K562 (cell line): ENCODE measurements at regions not wholly inside any gene's neighbourhood (a gene's known extent, or its start where the extent isn't known, plus 50 kb on each side); places are given as distances from the start of the nearest gene placed in this dataset.

Experiments used
- ARID4B ChIP-seq: sonication (generic); formaldehyde crosslinking; IDR thresholded peaks from 2 replicates; pipeline ENCODE4 v1.8.0; 2022; ENCODE audit warnings: mild to moderate bottlenecking, missing genetic modification reagents
- C11orf30 ChIP-seq: fragments of 450-650 bp; IDR thresholded peaks from 2 replicates; pipeline ENCODE4 v1.6.1; 2016; ENCODE audit warnings: low read depth, mild to moderate bottlenecking
- CREB5 ChIP-seq: fragments of 250-450 bp; sonication (Bioruptor Pico); IDR thresholded peaks from 2 replicates; pipeline ENCODE4 v1.5.0; 2020; ENCODE audit warnings: mild to moderate bottlenecking
- HBP1 ChIP-seq: fragments of 450-650 bp; formaldehyde crosslinking; IDR thresholded peaks from 2 replicates; pipeline ENCODE4 v1.4.0; 2022; ENCODE audit warnings: missing genetic modification characterization
- IRF9 ChIP-seq: fragments of 450-650 bp; IDR thresholded peaks from 2 replicates; pipeline ENCODE4 v1.6.1; 2016; ENCODE audit warnings: missing biosample characterization, missing genetic modification characterization
- NONO ChIP-seq, 2 experiments: fragments of 200-400 bp in 1 of 2; fragments of 450-650 bp in 1 of 2; formaldehyde crosslinking in 1 of 2; IDR thresholded peaks; 2 replicates each; pipeline ENCODE4 v1.6.1; 2017; ENCODE audit warnings: low read depth in 2 of 2, mild to moderate bottlenecking in 2 of 2, moderate library complexity in 2 of 2, low read length in 1 of 2
- TCF3 ChIP-seq: sonication (generic); formaldehyde crosslinking; IDR thresholded peaks from 2 replicates; pipeline ENCODE4 v1.4.0; 2020; ENCODE audit warnings: mild to moderate bottlenecking, missing genetic modification reagents
- XRCC5 ChIP-seq: fragments of 200-400 bp; formaldehyde crosslinking; IDR thresholded peaks from 2 replicates; pipeline ENCODE4 v1.6.1; 2017; ENCODE audit warnings: low read depth, mild to moderate bottlenecking, low read length
- ZBTB40 ChIP-seq, 2 experiments: fragments of 450-650 bp in 1 of 2; sonication (generic) in 1 of 2; formaldehyde crosslinking in 1 of 2; IDR thresholded peaks; 2 replicates each; pipeline versions ENCODE4 v1.7.1 to v1.9.0; 2016 to 2022; ENCODE audit warnings: inconsistent platforms in 1 of 2, mild to moderate bottlenecking in 1 of 2, missing genetic modification reagents in 1 of 2
- ZFX ChIP-seq: sonication (generic); formaldehyde crosslinking; IDR thresholded peaks from 2 replicates; pipeline ENCODE4 v1.8.0; 2022; ENCODE audit warnings: mild to moderate bottlenecking, missing genetic modification reagents, moderate library complexity

- TF ChIP-seq CREB5 (CRISPR knock-in tag) (no peak), ARID4B (CRISPR knock-in tag) (no peak), NONO (IDR thresholded peaks at IDR 0.05; ENCODE audit: low read depth in 2 of 2, low read length in 1 of 2) (no peak), TCF3 (CRISPR knock-in tag) (no peak), IRF9 (tag) (no peak), XRCC5 (no peak), HBP1 (CRISPR knock-in tag) (no peak), C11orf30 (no peak), ZFX (no peak), ZBTB40 (IDR thresholded peaks at IDR 0.05) (no peak), ZBTB40 (CRISPR knock-in tag; IDR thresholded peaks at IDR 0.05) (no peak)
These were observed 437.9 kb upstream of the JARID2 start (continued) for GRCh38 chr6:14807971-14808370.
